ENCODE measurements at regions not wholly inside any gene's neighbourhood (a gene's known extent, or its start where the extent isn't known, plus 50 kb on each side); places are given as distances from the start of the nearest gene placed in this dataset.
"Not testable (repeated sequence)": the region's sequence is repeated elsewhere in the genome, so short reads cannot be mapped to it uniquely, and the experiment has no call there.

GRCh38 chr4:155444721-155445120 is 68.0 kb upstream of the MAP9 start:
- DNase-seq (ENCODE audit: low spot score) = no peak

GRCh38 chr4:155442267-155443105 is 65.7 kb upstream of the MAP9 start:
- peak; percentile 51 for DNase-seq (ENCODE audit: low spot score)

DNA sequence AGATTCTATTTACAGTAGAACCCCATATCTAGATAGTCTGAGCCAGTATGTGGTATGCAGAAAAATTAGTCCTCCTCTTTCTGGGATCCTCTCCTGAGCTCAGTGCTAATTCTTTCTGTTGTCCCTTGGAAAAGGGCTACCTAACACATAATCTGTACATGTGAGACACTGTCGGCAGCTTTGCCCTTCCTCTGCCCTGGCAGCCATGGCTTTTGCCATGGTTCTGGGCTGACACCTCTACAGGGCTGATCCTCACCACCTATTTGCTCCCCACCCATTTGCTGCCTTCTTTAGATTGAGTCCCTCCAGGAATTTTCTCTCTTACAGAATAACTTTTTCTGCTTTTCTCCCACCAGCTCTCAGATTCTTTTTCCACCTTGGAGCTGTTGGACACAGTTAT is 64.7 kb upstream of the MAP9 start:
- no peak for DNase-seq (ENCODE audit: low spot score)

DNA sequence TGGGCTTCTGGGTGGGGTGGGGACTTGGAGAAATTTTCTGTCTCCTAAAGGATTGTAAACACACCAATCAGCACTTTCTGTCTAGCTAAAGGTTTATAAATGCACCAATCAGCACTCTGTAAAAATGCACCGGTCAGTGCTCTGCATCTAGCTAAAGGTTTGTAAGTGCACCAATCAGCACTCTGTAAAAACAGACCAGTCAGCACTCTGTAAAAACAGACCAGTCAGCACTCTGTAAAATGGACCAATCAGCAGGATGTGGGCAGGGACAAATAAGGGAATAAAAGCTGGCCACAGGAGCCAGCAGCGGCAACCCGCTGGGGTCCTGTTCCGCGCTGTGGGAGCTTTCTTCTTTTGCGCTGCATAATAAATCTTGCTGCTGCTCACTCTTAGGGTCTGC is 63.0 kb upstream of the MAP9 start:
- DNase-seq (ENCODE audit: low spot score) = not testable (repeated sequence)

- DNase-seq (ENCODE audit: low spot score) = no peak
These were observed 58.1 kb upstream of the MAP9 start for GRCh38 chr4:155434904-155435303.

DNA sequence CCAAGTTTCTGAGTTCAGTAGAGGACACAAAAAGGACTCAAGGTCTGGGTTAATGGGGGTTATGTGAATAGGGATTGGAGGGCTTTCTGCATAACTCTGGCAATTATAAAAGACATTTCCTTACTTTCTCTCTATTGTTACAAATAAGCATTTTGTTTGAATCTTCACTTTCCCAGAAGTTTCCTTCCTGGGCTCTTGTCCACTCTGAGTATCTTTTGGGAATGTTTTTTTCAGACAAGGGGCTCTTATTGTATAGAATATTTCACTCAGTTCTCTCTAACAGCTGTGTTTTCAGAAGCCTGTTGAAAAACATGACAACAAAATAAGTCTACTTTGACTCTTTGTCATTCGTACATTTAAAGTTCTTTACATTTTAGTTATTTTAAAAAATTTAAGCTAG is 57.6 kb upstream of the MAP9 start:
- no peak for DNase-seq (ENCODE audit: low spot score)

- no peak for DNase-seq (ENCODE audit: low spot score)
These were observed 57.0 kb upstream of the MAP9 start for GRCh38 chr4:155433636-155434360.

DNA sequence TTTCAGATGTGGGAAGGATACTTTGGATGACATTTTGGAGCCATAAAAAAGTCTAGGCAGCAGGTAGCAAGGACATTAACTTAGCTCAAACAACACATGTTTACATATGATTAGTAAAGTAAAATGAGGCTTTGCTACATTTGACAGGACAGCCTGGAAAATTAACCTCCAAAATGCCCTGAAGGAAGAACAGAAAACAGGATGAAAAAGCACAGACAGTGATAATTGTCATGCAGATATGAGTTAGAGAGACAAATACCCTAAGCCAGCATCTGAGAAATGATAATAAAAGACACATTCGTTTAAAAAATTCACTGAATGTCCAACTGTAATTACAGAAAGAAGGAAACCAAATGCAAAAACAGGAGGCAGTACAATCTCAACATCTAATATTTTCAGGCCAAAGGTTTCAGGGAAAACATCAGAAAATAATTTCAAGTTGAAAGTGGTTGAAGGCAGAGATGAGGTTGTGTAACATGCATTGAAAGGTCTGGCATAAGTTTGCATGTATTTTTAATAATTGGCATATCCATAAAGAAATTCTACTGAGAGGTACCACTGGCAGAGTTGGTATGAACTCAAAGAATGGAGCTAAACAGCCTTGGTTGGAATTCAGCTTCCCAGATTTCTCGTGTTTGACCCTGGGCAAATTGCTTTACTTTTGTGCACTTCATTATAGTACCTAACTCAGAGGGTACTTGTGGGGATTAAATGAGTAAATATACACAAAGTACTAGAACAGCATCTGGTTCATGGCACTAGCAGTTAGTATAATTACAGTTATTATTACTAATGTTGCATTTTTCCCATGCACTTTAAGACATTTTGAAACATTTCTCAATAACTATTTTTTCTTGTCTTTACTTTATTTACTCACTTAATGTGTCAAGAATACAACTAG is 54.4 kb upstream of the MAP9 start:
- no peak for DNase-seq (ENCODE audit: low spot score)

DNA sequence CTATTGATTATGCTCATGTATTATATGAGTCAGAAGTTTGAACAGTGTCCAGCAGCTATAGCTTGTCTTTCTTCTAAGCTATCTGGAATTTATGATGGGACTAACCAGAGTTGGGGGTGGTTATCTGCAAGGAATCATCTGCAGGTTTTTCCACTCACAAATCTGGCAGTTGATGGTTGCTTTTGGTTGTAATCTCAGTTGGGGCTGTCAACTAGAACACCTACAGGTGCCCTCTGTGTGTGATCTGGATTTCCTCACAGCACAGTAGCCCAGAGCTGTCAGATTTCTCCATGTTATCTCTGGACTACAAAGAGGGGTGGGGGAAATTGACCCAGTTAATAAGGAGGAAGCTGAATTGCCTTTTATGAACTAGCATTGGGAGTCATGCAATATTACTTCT is 51.4 kb upstream of the MAP9 start:
- no peak for DNase-seq (ENCODE audit: low spot score)

- DNase-seq (ENCODE audit: low spot score) = no peak
These were observed 50.2 kb upstream of the MAP9 start for GRCh38 chr4:155426953-155427352.

Data from CD4-positive, alpha-beta T cell treated with Interleukin-15 for 4 hours (primary cell).